Ishikawa (cell line): ENCODE measurements at regions not wholly inside any gene's neighbourhood (a gene's known extent, or its start where the extent isn't known, plus 50 kb on each side); places are given as distances from the start of the nearest gene placed in this dataset.

Source experiments
- CEBPB ChIP-seq: IDR thresholded peaks from 2 replicates; pipeline ENCODE4 v1.6.1; 2012
- EGR1 ChIP-seq: IDR thresholded peaks from 2 replicates; pipeline ENCODE4 v1.6.1; 2012
- EP300 ChIP-seq: IDR thresholded peaks from 2 replicates; pipeline ENCODE4 v1.6.1; 2012; ENCODE audit warnings: borderline replicate concordance
- FOXM1 ChIP-seq: IDR thresholded peaks from 2 replicates; pipeline ENCODE4 v1.6.1; 2012; ENCODE audit warnings: low read depth, borderline replicate concordance
- MAX ChIP-seq: IDR thresholded peaks from 2 replicates; pipeline ENCODE4 v1.6.1; 2012
- NFIC ChIP-seq: IDR thresholded peaks from 2 replicates; pipeline ENCODE4 v1.6.1; 2012
- RAD21 ChIP-seq: IDR thresholded peaks from 2 replicates; pipeline ENCODE4 v1.6.1; 2012; ENCODE audit warnings: low read depth
- REST ChIP-seq: IDR thresholded peaks from 2 replicates; pipeline ENCODE4 v1.6.1; 2012; ENCODE audit warnings: low read depth, mild to moderate bottlenecking
- TEAD4 ChIP-seq: IDR thresholded peaks from 2 replicates; pipeline ENCODE4 v1.6.1; 2012
- YY1 ChIP-seq: IDR thresholded peaks from 2 replicates; pipeline ENCODE4 v1.6.1; 2012; ENCODE audit warnings: low read depth

DNA sequence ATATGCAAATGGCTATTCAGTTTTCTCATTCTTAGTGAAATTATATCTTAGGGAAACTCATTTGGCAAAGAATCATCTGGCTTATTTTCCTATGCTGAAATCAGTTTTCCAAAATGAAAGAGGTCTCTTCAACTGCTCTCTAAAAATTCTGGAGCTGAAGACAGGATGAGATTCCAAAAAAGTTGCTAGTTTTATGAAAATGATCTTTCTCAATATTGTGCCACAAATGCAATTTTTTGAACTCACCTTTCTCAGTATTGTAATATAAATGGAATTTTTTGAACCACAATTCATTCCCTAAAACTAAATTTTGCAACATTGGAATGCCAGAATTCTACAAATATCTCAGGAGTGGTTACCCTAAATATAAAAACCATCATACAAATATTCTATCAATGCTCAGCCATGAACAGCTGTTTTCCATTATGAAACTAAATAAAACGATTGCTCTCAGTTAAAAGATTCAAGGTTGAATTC is 147.7 kb upstream of the PKDCC start:
- no peak for TF ChIP-seq CEBPB
- no peak for TF ChIP-seq MAX
- no peak for TF ChIP-seq REST
- TF ChIP-seq YY1, result no peak
- no peak for TF ChIP-seq EGR1
- no peak for TF ChIP-seq TEAD4
- TF ChIP-seq RAD21, result no peak
- no peak for TF ChIP-seq NFIC
- TF ChIP-seq EP300, result no peak
- TF ChIP-seq FOXM1, result no peak
